GM18907 (cell line): ENCODE measurements at regions not wholly inside any gene's neighbourhood (a gene's known extent, or its start where the extent isn't known, plus 50 kb on each side); places are given as distances from the start of the nearest gene placed in this dataset.
"Not testable (repeated sequence)": the region's sequence is repeated elsewhere in the genome, so short reads cannot be mapped to it uniquely, and the experiment has no call there.

Source experiments
- ATAC-seq: cut with Tn5 transposase; IDR thresholded peaks from one replicate; pipeline ENCODE4 v1.9.1; 2021; ENCODE audit warnings: mild to moderate bottlenecking, moderate library complexity; ENCODE audit not compliant: unreplicated experiment

DNA sequence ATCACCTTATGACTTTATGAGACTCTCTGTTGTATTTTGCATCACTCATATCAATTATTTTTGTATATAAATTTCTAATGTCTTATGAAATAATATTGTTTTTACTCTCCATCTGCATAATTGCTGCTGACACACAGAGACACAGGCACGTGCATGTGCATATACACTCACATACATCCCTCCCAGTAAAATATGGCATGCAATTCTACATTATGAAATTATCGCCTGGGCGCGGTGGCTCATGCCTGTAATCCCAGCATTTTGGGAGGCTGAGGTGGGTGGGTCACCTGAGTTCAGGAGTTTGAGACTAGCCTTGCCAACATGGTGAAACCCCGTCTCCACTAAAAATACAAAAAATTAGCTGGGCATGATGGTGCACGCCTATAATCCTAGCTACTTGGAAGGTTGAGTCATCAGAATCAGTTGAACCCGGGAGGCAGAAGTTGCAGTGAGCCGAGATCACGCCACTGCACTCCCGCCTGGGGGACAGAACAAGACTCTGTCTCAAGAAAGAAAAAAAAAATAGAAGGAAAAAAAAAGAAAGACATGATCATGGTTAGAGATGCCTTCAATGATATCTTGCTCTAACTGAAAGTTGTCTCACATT, 96.7 kb upstream of the LUZP2 start:
- no peak for ATAC-seq

DNA sequence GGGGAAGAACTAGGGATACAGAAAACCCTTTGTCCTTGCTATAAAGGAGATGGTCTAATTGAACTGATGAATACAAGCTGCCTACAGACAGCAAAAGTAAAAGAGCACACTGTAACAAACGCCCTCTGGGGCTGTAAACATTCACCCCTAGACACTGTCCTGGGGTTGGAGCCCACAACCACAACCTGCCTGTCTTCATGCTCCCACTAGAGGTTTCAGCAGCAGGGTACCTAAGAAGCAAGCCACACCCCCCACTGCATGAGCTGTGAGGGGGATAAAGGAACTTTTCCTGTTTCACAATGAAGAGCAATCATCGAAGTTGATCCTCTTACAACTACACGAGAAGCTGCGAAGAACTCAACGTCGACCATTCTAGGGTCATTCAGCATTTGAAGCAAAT, 90.5 kb upstream of the LUZP2 start:
- no peak for ATAC-seq

DNA sequence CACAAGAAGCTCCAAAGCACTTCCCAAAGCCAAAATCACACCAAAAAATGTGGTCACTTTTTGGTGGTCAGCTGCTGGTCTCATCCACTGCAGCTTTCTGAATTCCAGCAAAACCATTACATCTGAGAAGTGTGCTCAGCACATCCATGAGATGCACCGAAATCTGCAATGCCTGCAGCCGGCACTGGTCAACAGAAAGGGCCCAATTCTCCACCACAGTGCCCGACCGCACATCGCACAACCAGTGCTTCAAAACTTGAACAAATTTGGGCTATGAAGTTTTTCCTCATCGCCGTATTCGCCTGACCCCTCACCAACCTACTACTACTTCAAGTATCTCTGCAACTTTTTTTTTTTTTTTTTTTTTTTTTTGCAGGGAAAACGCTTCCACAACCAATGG, 89.9 kb upstream of the LUZP2 start:
- no peak for ATAC-seq

GRCh38 chr11:24407733-24408132, 89.1 kb upstream of the LUZP2 start:
- no peak for ATAC-seq

- no peak for ATAC-seq
Observed at GRCh38 chr11:24408202-24408601, 88.7 kb upstream of the LUZP2 start.

GRCh38 chr11:24411791-24412190, 85.1 kb upstream of the LUZP2 start:
- ATAC-seq, result no peak

- ATAC-seq, result no peak
Observed at GRCh38 chr11:24412722-24413121, 84.1 kb upstream of the LUZP2 start.

DNA sequence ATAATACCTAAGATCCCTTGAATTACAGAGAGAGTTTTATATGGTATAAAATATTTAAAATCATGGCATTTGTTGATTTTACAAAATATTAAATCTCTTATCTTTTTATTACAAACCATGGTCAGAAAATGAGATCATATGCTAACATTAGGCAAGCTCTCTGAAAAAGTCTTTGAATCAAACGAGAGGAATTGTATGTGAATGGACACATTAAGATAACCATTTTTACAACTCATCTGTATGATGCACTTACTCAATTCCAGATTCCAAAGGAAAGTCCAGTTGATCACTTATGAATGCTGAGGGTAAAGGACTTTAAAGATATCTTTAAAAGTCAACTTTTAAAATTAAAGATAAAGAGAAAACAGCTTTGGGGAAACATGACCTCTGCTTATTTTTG, 83.5 kb upstream of the LUZP2 start:
- no peak for ATAC-seq

GRCh38 chr11:24415955-24416636, 80.8 kb upstream of the LUZP2 start:
- not testable (repeated sequence) for ATAC-seq

DNA sequence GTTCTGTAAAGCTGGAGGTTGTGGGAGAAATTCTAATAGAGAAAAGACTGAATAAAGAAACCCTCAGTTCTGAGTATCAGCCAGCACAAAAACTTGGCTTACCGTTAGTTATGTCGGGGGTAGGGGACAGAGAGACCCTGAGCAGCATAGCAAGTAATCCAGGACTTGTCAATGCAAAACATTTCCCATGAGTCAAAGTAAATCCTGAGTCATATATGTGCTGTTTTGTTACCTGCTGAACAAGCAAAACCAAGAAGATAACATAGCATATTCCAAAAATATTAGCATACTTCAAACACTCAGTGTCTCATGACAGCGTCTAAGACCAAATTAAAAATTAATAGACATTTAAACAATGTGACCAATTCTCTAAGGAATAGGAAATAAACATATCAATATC, 75.1 kb upstream of the LUZP2 start:
- no peak for ATAC-seq

DNA sequence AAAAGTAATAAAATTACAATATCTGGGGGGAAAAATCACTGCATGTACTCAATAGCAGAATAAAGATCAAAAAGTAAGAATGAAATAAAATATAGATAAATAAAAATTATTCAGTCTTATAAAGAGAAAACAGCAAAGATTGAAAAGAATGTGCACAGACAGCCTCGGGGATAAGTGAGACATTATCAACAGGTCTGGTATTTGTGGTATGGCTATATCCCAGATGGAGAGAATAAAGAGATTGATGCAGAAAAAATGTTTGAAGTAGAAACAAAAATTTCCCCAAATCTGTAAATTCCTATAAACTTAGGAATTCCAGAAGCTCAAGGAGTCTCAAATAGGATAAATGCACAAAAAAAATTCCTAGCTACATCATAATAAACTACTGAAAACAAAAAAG, 74.5 kb upstream of the LUZP2 start:
- no peak for ATAC-seq

- no peak for ATAC-seq
Observed at GRCh38 chr11:24437123-24437522, 59.7 kb upstream of the LUZP2 start.
